Cardiac septum (tissue), 1 donor: ENCODE measurements at regions not wholly inside any gene's neighbourhood (a gene's known extent, or its start where the extent isn't known, plus 50 kb on each side); places are given as distances from the start of the nearest gene placed in this dataset.

Experiments
- DNase-seq: peaks from one replicate; pipeline ENCODE4 v3.0.0-alpha.2; 2020; ENCODE audit warnings: low spot score
- intact Hi-C: fragments of 100-400 bp; cut with DNase I; formaldehyde crosslinking; loops from one replicate; pipeline ENCODE4 v1.14.0; 2022
- donor health status: DM: no; HTN: no; CAD: no.

DNA sequence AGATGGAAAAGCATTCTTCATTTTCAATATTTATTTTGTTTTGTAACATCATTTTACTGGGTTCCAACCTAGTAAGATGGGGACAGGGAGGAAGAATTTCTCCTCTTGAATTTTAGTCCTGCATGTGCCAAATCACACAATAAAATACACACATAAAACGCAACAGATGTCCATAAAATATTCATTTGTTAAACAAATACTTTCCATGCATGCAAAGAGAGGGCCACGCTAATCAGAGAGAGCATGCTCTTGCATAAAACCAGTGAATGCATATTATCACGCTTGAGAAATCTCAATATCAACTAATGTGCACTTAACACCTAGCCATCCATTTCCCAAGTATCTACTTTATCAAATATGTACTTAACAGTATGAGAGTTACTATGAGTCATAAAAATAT, 212.6 kb upstream of the TARS1 start:
- intact Hi-C loops: no loop called here
- no peak for DNase-seq

DNA sequence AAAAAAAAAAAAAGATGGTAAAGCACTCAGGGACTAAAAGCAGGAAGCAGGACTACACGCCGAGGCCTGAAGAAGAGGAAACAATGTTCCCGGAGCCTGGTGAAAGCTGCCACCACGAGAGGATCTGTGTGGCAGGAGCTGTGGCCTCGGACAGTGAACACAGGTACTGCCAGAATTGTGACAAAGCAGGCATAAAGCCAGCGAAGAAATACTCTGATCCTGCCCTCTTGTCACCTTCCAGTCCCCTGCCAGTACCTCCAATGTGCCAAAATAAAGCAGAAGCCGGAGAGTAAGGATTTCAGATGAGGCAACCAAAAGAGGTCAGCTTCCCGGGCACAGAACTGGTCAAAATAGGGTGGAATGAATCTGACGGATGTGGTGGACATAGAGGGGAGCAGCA, 211.5 kb upstream of the TARS1 start:
- DNase-seq: no peak
- intact Hi-C loops: no loop called here

DNA sequence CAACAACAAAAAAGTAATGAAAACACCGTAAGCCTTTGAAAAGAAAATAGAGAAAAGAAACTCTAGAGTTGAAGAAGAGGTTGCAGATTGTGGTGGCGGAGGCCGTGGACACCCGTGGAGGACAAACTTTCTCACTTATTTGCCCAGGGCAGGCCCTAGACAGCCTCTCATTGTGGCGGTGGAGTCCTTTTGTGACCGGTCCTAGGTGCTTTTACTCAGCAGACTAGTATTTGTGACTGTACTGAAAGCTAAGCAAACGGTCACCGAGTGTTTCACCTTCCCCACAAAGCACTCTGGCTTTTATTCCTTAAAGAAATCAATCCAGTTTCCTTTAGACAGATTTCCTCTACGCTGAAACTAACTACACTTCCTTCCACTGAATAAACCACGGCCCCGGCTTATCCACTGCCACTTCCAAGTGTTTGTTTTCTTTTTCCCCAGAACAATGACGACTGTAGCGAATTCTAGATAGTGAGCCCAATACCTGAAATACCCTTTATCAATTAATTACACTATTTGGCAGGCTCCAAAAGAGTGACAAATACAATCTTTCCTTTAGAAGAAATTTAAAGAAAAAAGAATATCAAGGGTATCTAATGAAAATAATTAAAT, 210.2 kb upstream of the TARS1 start:
- intact Hi-C loops: no loop called here
- no peak for DNase-seq

DNA sequence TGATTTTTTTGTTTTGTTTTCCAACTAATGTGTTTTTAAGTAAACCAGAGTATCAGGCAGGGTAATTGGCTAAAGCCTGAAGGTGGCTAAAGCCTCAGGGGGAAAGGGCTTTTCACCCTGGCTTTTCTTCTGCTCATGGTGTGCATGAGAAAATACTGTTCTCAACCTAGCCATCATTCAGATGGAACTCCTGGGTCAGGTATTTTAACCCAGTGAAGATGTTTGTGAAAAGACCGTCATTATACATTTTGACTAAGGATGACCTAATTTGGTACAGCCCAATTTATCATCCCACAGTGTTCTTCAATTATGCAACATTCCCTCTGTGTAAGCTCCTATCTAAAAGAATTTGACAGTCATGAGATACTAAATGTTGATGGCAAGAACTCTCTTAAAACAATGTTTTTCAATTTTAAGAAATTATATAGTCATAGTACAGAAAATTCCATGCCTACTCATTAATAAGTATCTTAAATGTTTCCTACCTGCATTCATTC, 209.5 kb upstream of the TARS1 start:
- intact Hi-C loops: no loop called here
- no peak for DNase-seq

DNA sequence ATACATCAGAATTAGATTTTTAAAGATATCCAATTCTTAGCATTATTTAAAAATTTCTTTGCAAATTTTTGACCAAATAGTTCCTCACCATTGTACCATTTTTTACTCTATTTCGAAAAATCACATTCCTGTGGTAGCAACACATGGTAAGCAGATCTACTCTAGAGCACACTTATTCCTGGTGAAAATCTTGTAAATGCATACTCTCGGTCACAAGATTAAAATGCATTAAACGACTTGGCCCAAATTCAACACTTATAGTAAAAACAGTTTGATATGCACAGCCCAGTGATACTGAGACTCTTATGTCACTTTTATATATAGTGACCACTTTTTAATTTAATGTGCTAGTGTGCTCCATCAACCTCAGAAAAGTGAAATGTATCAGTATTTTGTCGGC, 208.8 kb upstream of the TARS1 start:
- intact Hi-C loops: no loop called here
- no peak for DNase-seq

DNA sequence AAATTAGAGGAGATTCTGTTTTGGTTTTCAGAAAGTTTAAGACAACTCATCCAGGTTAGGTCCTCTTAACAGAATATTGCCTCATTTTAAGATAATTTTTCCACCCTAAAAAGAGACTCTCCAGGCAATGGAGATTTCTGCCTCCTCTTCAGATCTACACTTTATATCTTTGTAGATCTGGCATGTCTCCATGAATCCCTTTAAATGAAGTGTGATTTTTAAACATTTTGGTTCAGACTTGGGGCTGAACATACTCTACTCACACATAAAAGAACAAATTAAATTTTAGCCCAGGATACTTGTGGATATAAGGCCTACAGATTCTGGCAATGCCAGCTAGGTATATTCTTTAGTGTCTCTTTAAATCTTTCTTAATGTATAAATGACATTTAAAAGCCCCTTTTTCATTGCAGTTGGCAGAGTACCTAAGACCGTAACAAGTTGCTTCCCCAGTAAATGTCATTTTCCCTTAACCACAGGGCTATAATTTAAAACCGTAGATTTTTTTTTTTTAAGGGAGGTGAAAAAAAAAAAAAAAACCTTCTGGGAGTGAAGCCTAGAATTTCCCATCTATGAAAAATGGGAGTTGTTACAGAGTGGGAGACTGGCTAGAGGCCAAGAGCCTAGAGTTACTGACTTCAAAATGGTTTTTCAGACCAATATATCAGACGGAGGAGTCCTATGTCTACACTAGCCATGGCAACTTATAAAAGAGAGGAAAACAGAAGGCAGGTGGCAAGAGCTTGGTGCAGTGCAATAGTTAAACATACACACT, 207.8 kb upstream of the TARS1 start:
- intact Hi-C loops: no loop called here
- no peak for DNase-seq

DNA sequence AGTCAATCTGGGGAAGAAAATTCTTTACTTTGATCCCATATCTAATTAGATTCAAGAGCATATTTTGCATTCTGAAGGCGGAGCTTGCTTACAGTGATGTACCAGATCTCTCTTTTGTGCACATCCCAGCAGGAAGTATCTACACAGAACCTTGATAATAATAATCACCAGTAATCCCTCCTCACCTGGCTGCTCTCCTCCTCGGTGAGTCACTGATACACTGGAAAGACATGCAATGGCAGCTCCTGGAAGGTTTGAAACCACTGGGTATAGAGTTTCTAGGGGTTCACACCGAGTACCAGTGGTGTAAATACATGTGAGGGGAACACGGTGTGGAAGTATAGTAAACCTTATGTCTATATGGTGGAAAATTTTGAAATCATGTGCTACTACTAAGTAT, 205.5 kb upstream of the TARS1 start:
- intact Hi-C loops: no loop called here
- DNase-seq: no peak

DNA sequence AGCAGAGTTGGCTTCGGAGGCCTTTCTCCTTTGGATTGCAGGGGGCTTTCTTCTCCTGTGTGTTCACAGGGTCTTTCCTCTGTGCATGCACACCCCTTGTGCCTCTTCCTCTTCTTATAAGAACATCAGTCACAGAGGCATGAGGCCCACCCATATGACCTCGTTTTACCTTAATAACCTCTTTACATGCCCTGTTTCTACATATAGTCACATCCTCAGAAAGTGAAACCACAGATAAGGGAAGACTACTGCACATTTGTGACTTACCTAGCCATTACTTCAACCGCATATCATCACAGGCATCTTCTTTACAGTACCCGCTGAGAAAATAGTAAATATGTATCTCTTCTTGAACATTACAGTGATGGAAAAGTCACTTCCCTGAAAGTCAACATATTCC, 204.9 kb upstream of the TARS1 start:
- intact Hi-C loops: no loop called here
- no peak for DNase-seq

DNA sequence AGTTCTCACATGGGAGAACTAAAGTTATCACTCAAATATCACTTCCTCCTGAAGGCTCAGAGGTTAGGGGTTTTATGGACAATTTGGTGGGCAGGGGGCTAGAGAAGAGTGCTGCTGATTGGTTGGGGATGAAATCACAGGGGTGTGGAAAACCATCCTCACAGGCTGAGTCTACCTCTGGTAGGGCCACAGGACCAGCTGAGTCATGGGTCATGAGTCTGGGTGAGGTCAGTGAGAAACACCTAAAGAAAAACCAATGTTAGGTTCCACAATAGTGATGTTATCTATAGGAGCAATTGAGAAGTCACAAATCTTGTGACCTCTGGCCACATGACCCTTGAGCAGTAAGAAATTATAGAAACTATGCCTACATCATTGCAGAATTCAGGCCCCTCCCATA, 203.3 kb upstream of the TARS1 start:
- no peak for DNase-seq
- intact Hi-C loops: no loop called here

DNA sequence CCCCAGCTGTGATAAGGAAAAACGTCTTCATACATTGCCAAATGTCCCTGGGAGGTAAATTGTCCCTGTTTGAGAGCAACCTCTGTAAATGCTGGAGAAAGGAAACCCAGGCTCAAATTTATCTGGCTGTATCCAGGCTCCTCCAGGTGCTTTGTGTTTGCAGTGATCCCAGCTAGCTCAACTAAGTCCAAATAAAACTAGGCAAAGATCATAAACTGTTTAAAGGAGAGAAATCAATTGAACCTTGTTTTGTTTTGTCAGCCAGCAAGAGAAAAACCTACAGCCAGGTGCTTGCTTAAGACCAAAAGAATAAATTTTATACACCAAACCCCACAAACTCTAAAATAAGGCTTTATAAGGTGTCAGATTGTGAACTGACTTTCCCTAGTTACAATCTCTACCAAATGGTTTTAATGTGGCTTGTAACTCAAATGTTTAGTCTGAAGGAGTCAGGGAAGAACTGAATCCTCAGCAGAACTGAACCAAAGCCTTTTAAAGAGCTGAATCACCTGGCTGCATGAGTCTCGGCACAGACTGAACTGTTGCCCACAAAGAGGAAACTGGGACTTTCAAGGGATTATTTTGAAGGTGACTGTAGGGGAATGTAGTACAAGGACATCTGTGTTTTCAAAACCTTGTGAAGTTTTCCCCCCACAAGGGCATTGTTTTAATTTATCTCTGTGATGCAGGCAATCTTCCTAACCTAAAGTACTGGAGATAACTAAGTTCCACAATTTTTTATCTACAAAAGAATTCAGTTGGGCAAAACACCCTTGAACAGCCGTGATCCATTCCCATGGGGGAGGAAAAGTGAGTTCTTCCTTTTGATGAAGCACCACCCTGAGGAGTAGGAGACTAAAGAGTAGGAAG, 201.7 kb upstream of the TARS1 start:
- no peak for DNase-seq
- intact Hi-C loops: no loop called here

DNA sequence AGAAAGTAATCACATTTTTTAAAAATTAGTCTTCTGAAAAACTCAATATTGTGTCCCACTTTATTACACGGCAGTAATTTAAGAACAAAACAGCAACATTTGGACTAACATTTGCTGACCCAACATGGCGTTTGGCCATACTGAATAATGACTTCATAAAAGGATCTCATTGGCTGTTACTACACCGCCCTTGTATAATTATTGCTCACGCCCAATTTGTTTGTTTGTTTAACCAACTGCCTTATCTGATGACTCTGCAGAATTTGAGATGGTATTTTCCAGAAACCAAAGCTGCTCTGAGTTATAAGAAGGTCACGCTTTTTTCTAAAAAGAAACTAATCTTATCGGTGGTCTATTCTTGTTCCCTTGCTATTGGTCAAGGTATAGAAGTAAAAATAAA, 200.2 kb upstream of the TARS1 start:
- intact Hi-C loops: no loop called here
- DNase-seq: no peak

DNA sequence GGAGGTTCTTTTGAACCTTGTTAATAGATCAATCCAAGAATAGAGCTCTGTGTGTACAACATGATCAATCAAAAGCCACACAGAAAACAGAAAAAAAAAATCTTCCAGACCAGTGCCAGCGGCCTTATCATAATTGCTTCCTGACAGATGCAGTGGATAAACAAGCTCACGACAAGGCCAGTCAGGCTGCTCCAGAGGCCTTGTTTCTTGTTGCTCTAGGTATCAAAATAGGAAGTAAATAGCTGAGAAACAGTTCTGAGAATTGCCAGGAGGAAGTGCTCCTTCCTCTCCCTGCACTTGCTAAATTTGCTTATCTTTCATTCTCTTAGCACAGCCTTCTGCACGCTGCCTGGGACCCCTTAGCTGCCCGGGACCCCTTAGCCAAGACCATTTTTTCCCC, 199.0 kb upstream of the TARS1 start:
- intact Hi-C loops: no loop called here
- no peak for DNase-seq

DNA sequence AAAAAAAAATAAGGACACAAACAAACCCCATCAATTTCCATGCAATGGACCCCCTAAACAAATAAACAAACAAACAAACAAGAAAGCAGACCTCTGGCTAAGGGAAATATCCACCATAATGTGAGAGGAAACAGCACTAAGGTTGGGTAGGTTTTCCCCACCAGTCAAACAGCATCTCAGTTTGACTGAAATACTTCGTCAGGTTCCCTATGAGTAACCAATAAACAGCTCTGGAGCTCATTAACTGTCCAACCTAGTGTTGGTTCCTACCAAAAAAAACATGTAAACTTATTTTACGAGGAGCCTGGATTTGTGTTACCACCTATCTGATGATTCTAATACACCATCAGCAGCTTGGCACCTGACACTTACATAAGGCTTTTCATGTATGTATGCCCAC, 198.5 kb upstream of the TARS1 start:
- intact Hi-C loops: no loop called here
- DNase-seq: no peak

DNA sequence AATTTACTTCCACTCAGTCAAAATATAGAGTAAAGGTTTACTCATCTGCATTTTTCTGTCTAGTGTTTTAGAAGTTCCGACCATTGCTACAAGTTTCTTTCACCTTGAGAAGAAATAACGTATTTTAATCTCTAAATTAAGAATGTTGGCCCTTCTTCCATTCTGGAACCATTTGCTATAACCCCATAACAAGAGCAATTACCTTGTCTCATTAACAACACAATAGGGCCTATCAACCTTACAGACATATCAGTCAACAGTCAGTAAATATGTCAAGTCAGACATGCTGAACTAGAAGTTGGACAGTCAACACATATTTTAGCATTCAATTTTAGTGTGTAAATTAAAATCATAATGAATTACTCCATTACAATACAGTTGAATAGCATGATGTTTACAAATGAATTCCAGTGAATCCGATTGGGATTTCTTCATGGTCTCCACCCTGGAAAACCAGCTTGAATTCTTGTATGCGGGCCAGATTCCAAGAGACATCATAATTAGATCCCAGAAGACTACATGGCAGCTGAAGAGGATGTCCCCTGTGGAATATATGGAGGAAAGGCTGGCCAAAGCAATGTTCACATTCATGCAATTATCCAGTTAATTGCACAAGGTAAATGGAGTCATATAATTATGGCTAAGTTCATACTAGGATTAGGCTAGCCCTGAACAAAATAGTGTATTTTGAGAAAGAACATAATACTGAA, 196.2 kb upstream of the TARS1 start:
- DNase-seq: no peak
- intact Hi-C loops: no loop called here

DNA sequence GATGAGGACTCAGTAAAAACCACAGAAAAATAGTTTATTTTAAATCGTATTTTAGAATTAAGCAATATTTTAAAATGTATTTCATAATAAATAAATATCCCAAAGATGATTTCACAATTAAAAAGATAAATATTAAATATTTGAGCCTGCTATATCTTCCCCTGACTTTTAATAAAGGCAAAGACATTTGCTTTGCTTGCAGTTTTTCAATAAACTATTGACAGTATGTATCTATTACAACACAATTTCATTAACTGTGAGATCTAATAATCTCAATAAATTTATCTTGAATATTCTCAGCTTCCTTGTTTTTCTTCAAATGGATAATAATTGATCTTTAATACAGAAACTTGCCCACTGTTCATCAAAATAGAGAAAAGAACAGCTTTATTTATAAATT, 186.2 kb upstream of the TARS1 start:
- intact Hi-C loops: no loop called here

DNA sequence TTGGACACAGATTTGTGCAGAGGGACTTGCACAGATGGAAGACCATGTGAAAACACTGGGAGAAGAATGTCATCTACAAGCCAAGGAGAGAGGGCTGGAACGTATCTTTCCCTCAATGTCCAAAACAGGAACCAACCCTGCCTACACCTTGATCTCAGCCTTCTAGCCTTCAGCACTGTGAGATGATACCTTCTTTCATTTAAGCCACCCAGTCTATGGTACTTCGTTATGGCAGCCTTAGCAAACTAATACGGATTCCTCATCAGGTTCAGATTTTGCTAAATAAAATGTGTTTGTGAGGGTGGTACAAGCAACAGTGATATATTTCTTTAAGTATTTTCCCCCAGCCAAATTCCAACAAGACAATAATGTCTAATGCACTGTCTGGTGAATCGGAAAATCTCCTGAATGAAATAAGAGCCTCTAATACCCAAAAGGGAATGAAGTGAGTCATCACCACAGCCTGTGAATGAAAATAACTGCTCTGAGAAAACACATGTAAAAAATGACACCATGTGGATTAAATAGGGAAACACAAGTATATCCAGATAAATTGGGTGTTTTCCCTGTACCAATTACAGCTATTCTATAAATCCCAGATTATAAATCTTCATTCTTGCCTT, 182.8 kb upstream of the TARS1 start:
- DNase-seq: no peak
- intact Hi-C loops: no loop called here

More for the DNA sequence above, 186.2 kb upstream of the TARS1 start:
- no peak for DNase-seq

DNA sequence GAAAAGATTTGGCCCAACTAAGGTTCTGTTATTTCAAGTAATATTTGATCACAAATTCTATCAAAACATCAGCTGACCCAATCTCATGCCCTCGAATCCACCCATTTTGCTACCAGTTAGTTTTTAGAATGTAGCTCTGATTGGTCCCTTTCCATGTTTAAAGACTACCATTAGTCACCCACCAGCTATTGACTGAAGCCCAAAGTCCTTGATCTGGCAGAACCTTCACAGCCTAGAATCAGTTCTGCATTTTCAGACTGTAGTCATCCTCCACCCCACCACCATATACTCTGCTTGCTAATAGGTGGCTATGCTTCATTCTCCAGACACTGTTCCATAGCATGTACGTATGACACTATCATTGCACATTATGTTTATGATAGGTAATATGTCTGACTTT, 182.2 kb upstream of the TARS1 start:
- DNase-seq: no peak
- intact Hi-C loops: no loop called here

DNA sequence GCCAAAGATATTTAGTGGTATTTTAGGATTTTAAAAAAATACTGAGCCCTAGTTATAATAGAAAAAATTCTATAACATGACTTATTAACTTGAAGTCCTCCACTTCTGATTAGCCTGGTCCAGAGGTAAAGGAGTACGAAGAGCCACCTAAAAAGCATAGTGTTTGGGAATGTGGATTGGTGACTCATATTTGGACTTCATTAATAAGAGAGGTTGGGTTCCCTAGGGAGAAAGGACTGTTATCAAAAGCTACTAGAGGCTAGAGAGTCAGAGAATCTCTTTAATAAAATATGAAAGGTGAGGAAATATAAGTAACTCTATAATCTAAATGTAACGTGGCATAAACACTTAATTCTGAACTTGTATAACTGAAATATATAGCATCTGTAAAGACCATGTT, 180.7 kb upstream of the TARS1 start:
- intact Hi-C loops: no loop called here
- DNase-seq: no peak

DNA sequence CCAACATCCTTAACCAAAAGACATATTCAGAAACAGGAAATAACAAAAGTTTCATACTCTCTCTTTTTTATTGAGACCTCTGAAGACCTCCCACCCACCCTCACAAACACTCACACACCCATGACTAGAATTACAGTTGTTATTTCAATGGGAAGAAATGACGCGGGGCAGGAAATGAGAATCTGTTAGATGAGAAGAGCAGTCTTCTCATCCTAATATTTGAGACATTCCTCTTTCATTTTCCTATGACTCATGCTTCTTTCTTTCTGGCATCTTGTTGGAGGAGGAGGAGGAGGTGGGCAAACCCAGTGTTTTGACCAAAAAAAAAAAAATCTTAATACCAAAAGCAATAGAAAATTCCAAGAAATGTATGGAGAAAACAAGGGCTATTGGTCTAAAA, 179.5 kb upstream of the TARS1 start:
- DNase-seq: no peak
- intact Hi-C loops: no loop called here

DNA sequence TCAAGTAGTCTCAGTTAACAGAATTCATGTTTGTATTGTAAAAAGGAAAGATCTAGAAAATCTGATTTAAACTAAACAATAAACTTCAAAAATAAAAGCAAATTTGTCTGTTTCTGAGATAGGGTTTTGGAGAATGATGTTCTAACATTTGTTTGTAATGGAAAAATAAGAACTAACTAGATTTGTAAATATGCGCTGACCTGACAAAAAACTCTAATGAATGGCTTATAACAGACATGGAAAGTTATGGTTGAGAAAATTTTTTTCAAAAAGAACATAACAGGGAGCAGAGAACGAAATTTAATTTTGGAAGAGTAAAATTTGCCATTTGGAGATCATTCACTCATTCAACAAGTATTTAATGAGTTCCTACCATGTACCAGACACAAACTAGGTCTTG, 179.0 kb upstream of the TARS1 start:
- no peak for DNase-seq
- intact Hi-C loops: no loop called here
